HepG2 (cell line): ENCODE measurements at regions not wholly inside any gene's neighbourhood (a gene's known extent, or its start where the extent isn't known, plus 50 kb on each side); places are given as distances from the start of the nearest gene placed in this dataset.

Experiments
- ATAC-seq: fragments of 200-7000 bp; cut with Tn5 transposase; 3 replicates; pipeline ENCODE4 v1.9.1; 2020; ENCODE audit warnings: mild to moderate bottlenecking, moderate library complexity
- BruUV-seq: library from RNA; stranded (reverse); fragments of 400-500 nt; replicated peaks from 2 replicates; lab custom pipeline; 2021; lab: Mats Ljungman, UMichigan
- CTCF ChIA-PET: fragments of 300-600 bp; formaldehyde crosslinking; extraction: SDS; loops from one replicate; lab custom pipeline; 2021; ENCODE audit warnings: low total read pairs, inconsistent platforms, low intra/inter-chr PET ratio; lab: Yijun Ruan, JAX
- POLR2A ChIA-PET: fragments of 350-600 bp; sonication (Branson Sonifier 250); formaldehyde crosslinking; loops from one replicate; lab custom pipeline; 2020; ENCODE audit warnings: antibody characterized with exemption, inconsistent platforms; lab: Yijun Ruan, JAX
- DNase-seq: peaks from one replicate; pipeline ENCODE4 v3.0.0-alpha.2; 2015; ENCODE audit warnings: low spot score
- FAIRE-seq: peaks from 3 replicates; lab custom pipeline; 2011; peaks lifted over from hg19 to GRCh38; lab: Jason Lieb, UNC
- H2AFZ ChIP-seq: one replicate; pipeline ENCODE4 v1.6.1; 2011; ENCODE audit warnings: low read length, inconsistent platforms
- H3K27ac ChIP-seq: fragments of 300-600 bp; 3 replicates; pipeline ENCODE4 v1.8.0; 2011; ENCODE audit warnings: mixed run types, mild to moderate bottlenecking, mixed read lengths, low read length, inconsistent platforms; ENCODE audit not compliant: insufficient read depth; ENCODE audit errors: extremely low read length
- H3K27me3 ChIP-seq, 2 experiments: fragments of 200-600 bp in 1 of 2; 2 replicates in 1 of 2; 3 replicates in 1 of 2; pipeline versions ENCODE4 v1.6.0 to v1.8.0; 2011; ENCODE audit warnings: low read length in 2 of 2, mild to moderate bottlenecking in 2 of 2, moderate library complexity in 2 of 2, inconsistent platforms in 1 of 2; ENCODE audit not compliant: insufficient read depth in 2 of 2, control insufficient read depth in 1 of 2
- H3K36me3 ChIP-seq, 2 experiments: fragments of 200-600 bp in 1 of 2; replicated peaks in 1 of 2; 2 replicates in 1 of 2; 3 replicates in 1 of 2; pipeline versions ENCODE4 v1.5.1 to v1.8.0; 2011; ENCODE audit warnings: low read length in 2 of 2, inconsistent platforms in 1 of 2; ENCODE audit not compliant: insufficient read depth in 2 of 2, control insufficient read depth in 1 of 2
- H3K4me1 ChIP-seq: 2 replicates; pipeline ENCODE4 v1.5.1; 2012; ENCODE audit warnings: low read length, inconsistent platforms; ENCODE audit not compliant: insufficient read depth
- H3K4me2 ChIP-seq: 2 replicates; pipeline ENCODE4 v1.6.0; 2011; ENCODE audit warnings: low read depth, low read length, inconsistent platforms
- H3K4me3 ChIP-seq, 3 experiments: fragments of 200-600 bp in 1 of 3; sonication (generic), shearing (Covaris generic) in 1 of 3; replicated peaks in 1 of 3; 2 replicates each; pipeline ENCODE4 v1.5.1; 2011 to 2016; ENCODE audit warnings: low read length in 3 of 3, inconsistent platforms in 2 of 3, low read depth in 2 of 3, mild to moderate bottlenecking in 2 of 3, control low read depth in 1 of 3, mixed read lengths in 1 of 3; ENCODE audit not compliant: insufficient read depth in 1 of 3
- H3K79me2 ChIP-seq: one replicate; pipeline ENCODE4 v1.6.1; 2011; ENCODE audit warnings: low read length, inconsistent platforms; ENCODE audit not compliant: insufficient read depth
- H3K9ac ChIP-seq: 2 replicates; pipeline ENCODE4 v1.6.0; 2011; ENCODE audit warnings: mild to moderate bottlenecking, low read depth, low read length, inconsistent platforms; ENCODE audit not compliant: insufficient read depth
- H3K9me3 ChIP-seq: 2 replicates; pipeline ENCODE4 v1.5.1; 2012; ENCODE audit warnings: mild to moderate bottlenecking, low read length
- H4K20me1 ChIP-seq: 2 replicates; pipeline ENCODE4 v1.6.0; 2011; ENCODE audit warnings: inconsistent platforms, mild to moderate bottlenecking, low read length, moderate library complexity; ENCODE audit not compliant: insufficient read depth
- ETV6 ChIP-seq: sonication (generic); formaldehyde crosslinking; conservative IDR thresholded peaks from 2 replicates; pipeline ENCODE4 v1.4.0; 2020; ENCODE audit warnings: missing genetic modification reagents
- FOXC1 ChIP-seq: sonication (generic); formaldehyde crosslinking; IDR thresholded peaks from 2 replicates; pipeline ENCODE4 v1.8.0; 2022; ENCODE audit warnings: mild to moderate bottlenecking, missing genetic modification reagents, borderline replicate concordance
- JDP2 ChIP-seq: sonication (generic); formaldehyde crosslinking; IDR thresholded peaks from 2 replicates; pipeline ENCODE4 v1.8.1; 2022; ENCODE audit warnings: missing genetic modification reagents, borderline replicate concordance
- KDM3A ChIP-seq: IDR thresholded peaks from 2 replicates; pipeline ENCODE4 v1.6.1; 2018; ENCODE audit warnings: low read depth, missing compliant biosample characterization
- NPAS2 ChIP-seq: sonication (generic); formaldehyde crosslinking; IDR thresholded peaks from 2 replicates; pipeline ENCODE4 v1.8.0; 2022; ENCODE audit warnings: mild to moderate bottlenecking, missing genetic modification reagents, borderline replicate concordance
- RBFOX2 ChIP-seq: fragments of 200-400 bp; formaldehyde crosslinking; IDR thresholded peaks from 2 replicates; pipeline ENCODE4 v1.6.1; 2017; ENCODE audit warnings: low read depth, mild to moderate bottlenecking, low read length
- SSRP1 ChIP-seq: IDR thresholded peaks from 2 replicates; pipeline ENCODE4 v1.6.1; 2016; ENCODE audit warnings: control low read depth
- ZHX1 ChIP-seq: sonication (generic); formaldehyde crosslinking; IDR thresholded peaks from 2 replicates; pipeline ENCODE4 v1.8.1; 2022; ENCODE audit warnings: low read depth, mild to moderate bottlenecking, missing genetic modification reagents
- ZNF18 ChIP-seq: sonication (generic); formaldehyde crosslinking; IDR thresholded peaks from 2 replicates; pipeline ENCODE4 v1.8.0; 2022; ENCODE audit warnings: mild to moderate bottlenecking, missing genetic modification reagents; ENCODE audit not compliant: insufficient replicate concordance
- ZNF180 ChIP-seq: sonication (generic); formaldehyde crosslinking; IDR thresholded peaks from 2 replicates; pipeline ENCODE4 v1.4.0; 2020; ENCODE audit warnings: low read depth, missing genetic modification reagents, borderline replicate concordance
- ZNF343 ChIP-seq: sonication (generic); formaldehyde crosslinking; IDR thresholded peaks from 2 replicates; pipeline ENCODE4 v1.4.0; 2020; ENCODE audit warnings: mild to moderate bottlenecking, missing genetic modification reagents
- WGBS: methylation state at CpG from one replicate; pipeline ENCODE4 v1.1.6; 2017; ENCODE audit warnings: low lambda C conversion rate; 5-methylcytosine and 5-hydroxymethylcytosine counted together
- in situ Hi-C: cut with HindIII; loops from 2 replicates; pipeline ENCODE4 v1.10.0; 2017; ENCODE audit warnings: low pct_unique_long_range_greater_than_20kb; ENCODE audit not compliant: extremely low pct_ligation_motif_present
- intact Hi-C: fragments of 100-400 bp; cut with micrococcal nuclease; formaldehyde crosslinking; loops from one replicate; pipeline ENCODE4 v1.10.0; 2022; ENCODE audit not compliant: unreplicated experiment
- TF ChIP-seq, protein P1 (sequence below): sonication (generic); formaldehyde crosslinking; IDR thresholded peaks from 2 replicates; pipeline ENCODE4 v1.4.0; 2020; ENCODE audit warnings: missing genetic modification reagents
- TF ChIP-seq, protein P2 (sequence below): sonication (generic); formaldehyde crosslinking; IDR thresholded peaks from 2 replicates; pipeline ENCODE4 v1.4.0; 2020; ENCODE audit warnings: missing genetic modification reagents

DNA sequence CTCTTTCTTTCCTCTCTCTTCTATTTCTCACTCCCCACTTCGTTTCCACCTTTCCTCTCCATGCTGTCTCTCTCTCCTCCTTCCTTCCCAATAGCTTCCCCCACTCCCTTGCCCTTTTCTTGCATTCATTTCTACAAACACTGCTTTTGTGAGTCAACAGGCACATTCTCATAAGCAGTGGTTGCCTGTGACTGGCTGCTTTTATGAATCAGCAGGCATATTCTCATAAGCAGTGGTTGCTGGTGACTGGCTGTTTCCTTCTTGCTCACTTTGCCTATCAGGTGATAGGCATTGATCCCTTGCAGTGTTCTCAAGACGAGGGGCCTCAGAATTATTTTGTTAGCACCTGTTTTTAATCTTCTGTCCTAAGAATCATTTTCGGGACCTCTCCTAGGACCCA is 116.1 kb upstream of the ACTBL2 start:
- ATAC-seq (no peak), FAIRE-seq (no peak), DNase-seq (no peak)
- Histone ChIP-seq H2AFZ (no peak overlapping the region), H3K36me3 (no peaks in the 10 kb centered on the region), H4K20me1 (no peaks in the 10 kb centered on the region), H3K27ac (no peak overlapping the region), H3K27me3 (peaks cover 0 to 3% of the 10 kb centered on the region in 2 experiments; a peak in 1 of 5 replicates), H3K4me2 (no peak overlapping the region), H3K4me3 (no peak overlapping the region), H3K79me2 (no peaks in the 10 kb centered on the region), H3K9ac (no peak overlapping the region), H3K4me1 (no peaks in the 10 kb centered on the region), H3K9me3 (no peaks in the 10 kb centered on the region)
- no TSS peak for BruUV-seq
- in situ Hi-C loops (no loop called here), intact Hi-C loops (no loop called here)
- under 1% methylated on average over 3 of the region's 3 CpGs for WGBS
- TF ChIP-seq ZNF343 (CRISPR knock-in tag) (no peak), KDM3A (CRISPR knock-in tag) (no peak), SSRP1 (no peak), ETV6 (CRISPR knock-in tag) (no peak), FOXC1 (no peak), RBFOX2 (no peak), NPAS2 (CRISPR knock-in tag) (no peak), ZHX1 (CRISPR knock-in tag) (no peak), ZNF18 (CRISPR knock-in tag) (no peak), ZNF180 (no peak), JDP2 (CRISPR knock-in tag) (no peak)
- TF ChIP-seq, protein P1, sequence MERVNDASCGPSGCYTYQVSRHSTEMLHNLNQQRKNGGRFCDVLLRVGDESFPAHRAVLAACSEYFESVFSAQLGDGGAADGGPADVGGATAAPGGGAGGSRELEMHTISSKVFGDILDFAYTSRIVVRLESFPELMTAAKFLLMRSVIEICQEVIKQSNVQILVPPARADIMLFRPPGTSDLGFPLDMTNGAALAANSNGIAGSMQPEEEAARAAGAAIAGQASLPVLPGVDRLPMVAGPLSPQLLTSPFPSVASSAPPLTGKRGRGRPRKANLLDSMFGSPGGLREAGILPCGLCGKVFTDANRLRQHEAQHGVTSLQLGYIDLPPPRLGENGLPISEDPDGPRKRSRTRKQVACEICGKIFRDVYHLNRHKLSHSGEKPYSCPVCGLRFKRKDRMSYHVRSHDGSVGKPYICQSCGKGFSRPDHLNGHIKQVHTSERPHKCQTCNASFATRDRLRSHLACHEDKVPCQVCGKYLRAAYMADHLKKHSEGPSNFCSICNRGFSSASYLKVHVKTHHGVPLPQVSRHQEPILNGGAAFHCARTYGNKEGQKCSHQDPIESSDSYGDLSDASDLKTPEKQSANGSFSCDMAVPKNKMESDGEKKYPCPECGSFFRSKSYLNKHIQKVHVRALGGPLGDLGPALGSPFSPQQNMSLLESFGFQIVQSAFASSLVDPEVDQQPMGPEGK (CRISPR knock-in tag), result no peak
- TF ChIP-seq, protein P2, sequence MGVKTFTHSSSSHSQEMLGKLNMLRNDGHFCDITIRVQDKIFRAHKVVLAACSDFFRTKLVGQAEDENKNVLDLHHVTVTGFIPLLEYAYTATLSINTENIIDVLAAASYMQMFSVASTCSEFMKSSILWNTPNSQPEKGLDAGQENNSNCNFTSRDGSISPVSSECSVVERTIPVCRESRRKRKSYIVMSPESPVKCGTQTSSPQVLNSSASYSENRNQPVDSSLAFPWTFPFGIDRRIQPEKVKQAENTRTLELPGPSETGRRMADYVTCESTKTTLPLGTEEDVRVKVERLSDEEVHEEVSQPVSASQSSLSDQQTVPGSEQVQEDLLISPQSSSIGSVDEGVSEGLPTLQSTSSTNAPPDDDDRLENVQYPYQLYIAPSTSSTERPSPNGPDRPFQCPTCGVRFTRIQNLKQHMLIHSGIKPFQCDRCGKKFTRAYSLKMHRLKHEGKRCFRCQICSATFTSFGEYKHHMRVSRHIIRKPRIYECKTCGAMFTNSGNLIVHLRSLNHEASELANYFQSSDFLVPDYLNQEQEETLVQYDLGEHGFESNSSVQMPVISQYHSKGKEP (CRISPR knock-in tag), result no peak
- ChIA-PET CTCF (no interaction called here), POLR2A (no interaction called here)
